Heart right ventricle (tissue), 16 donors: ENCODE measurements at regions not wholly inside any gene's neighbourhood (a gene's known extent, or its start where the extent isn't known, plus 50 kb on each side); places are given as distances from the start of the nearest gene placed in this dataset.
"Not testable (repeated sequence)": the region's sequence is repeated elsewhere in the genome, so short reads cannot be mapped to it uniquely, and the experiment has no call there.

Experiments
- ATAC-seq, 8 donors: fragments of 200-7000 bp; cut with Tn5 transposase; one replicate each; pipeline ENCODE4 v1.9.1; 2020; ENCODE audit warnings: mild to moderate bottlenecking in 8 of 8, moderate library complexity in 8 of 8, moderate number of reproducible peaks in 1 of 8
- DNase-seq, 2 donors: peaks; one replicate each; pipeline ENCODE4 v3.0.0-alpha.2; 2020
- H3K27ac ChIP-seq, 10 donors: fragments of 200-600 bp; sonication (generic) in 2 of 10; one replicate each; pipeline versions ENCODE4 v1.5.0 to v1.8.0; 2020 to 2022; ENCODE audit warnings: mild to moderate bottlenecking in 3 of 10
- H3K27me3 ChIP-seq, 7 donors: fragments of 200-600 bp; one replicate each; pipeline ENCODE4 v1.8.0; 2021 to 2022; ENCODE audit warnings: mild to moderate bottlenecking in 2 of 7
- H3K36me3 ChIP-seq, 9 donors: fragments of 200-600 bp; sonication (generic) in 1 of 9; one replicate each; pipeline versions ENCODE4 v1.5.0 to v1.8.0; 2020 to 2022; ENCODE audit warnings: mild to moderate bottlenecking in 2 of 9
- H3K4me1 ChIP-seq, 9 donors: fragments of 200-600 bp; sonication (generic) in 1 of 9; one replicate each; pipeline versions ENCODE4 v1.5.0 to v1.8.0; 2020 to 2022; ENCODE audit warnings: mild to moderate bottlenecking in 4 of 9
- H3K4me3 ChIP-seq, 10 donors: fragments of 200-600 bp; sonication (generic) in 2 of 10; one replicate each; pipeline versions ENCODE4 v1.5.0 to v1.8.0; 2020 to 2022; ENCODE audit warnings: mild to moderate bottlenecking in 7 of 10, moderate library complexity in 2 of 10
- H3K9me3 ChIP-seq, 11 donors: fragments of 200-600 bp in 10 of 11; sonication (generic) in 2 of 11; one replicate each; pipeline versions ENCODE4 v1.5.0 to v1.8.0; 2013 to 2022; ENCODE audit warnings: mild to moderate bottlenecking in 2 of 11, control low read depth in 1 of 11, moderate library complexity in 1 of 11
- WGBS, 2 donors: extraction: QIAGEN DNeasy Blood & Tissue Kit; methylation state at CpG; one replicate each; pipeline ENCODE4 v1.1.7; 2013; ENCODE audit warnings: inconsistent platforms in 1 of 2; 5-methylcytosine and 5-hydroxymethylcytosine counted together
- intact Hi-C, 10 donors: fragments of 100-400 bp; cut with DNase I; formaldehyde crosslinking; loops; one replicate each; pipeline versions ENCODE4 v1.11.1 to v1.14.2; 2022
- TF ChIP-seq, protein P1 (sequence below), 9 donors: fragments of 200-600 bp; sonication (generic) in 2 of 9; IDR thresholded peaks; one replicate each; pipeline versions ENCODE4 v1.5.0 to v1.8.0; 2021 to 2022; ENCODE audit warnings: antibody characterized with exemption in 9 of 9, mild to moderate bottlenecking in 5 of 9, moderate library complexity in 1 of 9
- donor health status: Arrhythmogenic right ventricular cardiomyopathy.
- donor health status: ischemic (EF 13 %, LVEDD 7.1; RV severe dilation, severe dysfunction).
- donor health status: healthy with polysubstance abuse.
- donor health status: DM: no; HTN: yes; CAD: no.
- donor health status: DM: no; HTN: no; CAD: no.
- donor health status: ischemic (EF 25% LVEDD 6.9; RV normal size, moderate dysfunction).
- donor health status: ischemic (EF 25% LVEDD 5.7; RV mildly dilated, moderate dysfunction).
- donor health status: healthy.
- donor health status: DM: yes; HTN: yes; CAD: no.
- donor health status: Ischemic cardiomyopathy.
- donor health status: ischemic (EF 35%, LVEDD 5.7; RV mildly dilated, moderate dysfunction).
- donor health status: nonischemic (EF 11% LVEDD 7.7; RV severe dilation, severe dysfunction).
- donor health status: DM: yes; HTN: yes; CAD: no.
- donor health status: PGD.
- donor health status: ischemic (EF 29% LVEDD 5.4; RV normal size, mild dysfunction).
- donor health status: nonischemic (EF 23%, LVEDD 6.1; RV moderate dilation, normal function).

DNA sequence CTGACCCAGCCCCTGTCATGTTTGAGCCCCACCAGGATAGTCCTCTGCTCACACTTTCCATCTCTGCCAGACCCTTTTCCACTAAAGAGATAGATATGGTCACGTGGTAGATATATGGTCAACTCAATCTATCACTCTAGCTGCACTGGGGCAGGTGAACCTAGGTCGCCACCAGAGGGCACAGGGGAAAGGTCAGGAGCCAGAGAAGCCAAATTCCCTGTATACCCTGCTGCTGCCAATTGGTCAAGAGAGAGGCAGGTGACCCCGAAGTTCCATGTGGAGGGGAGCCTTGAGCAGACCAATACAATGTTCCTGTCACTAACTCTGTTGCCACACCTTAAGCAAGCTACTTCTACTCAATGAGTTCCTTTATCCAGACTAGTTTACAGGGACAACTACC is 101.1 kb upstream of the GALNT18 start:
- intact Hi-C loops = no loop called here
- 71 to 74% methylated on average over 3 of the region's 3 CpGs for WGBS, 2 donors
- DNase-seq (no peak), ATAC-seq (no peak)
- Histone ChIP-seq H3K36me3 (no peaks in the 10 kb centered on the region), H3K27ac (no peak overlapping the region), H3K4me3 (no peak overlapping the region), H3K9me3 (peaks cover 0 to 22% (median 3%) of the 10 kb centered on the region in 11 donors), H3K4me1 (no peaks in the 10 kb centered on the region), H3K27me3 (peaks cover 0 to 2% (median 0%) of the 10 kb centered on the region in 7 donors)
- TF ChIP-seq, protein P1, sequence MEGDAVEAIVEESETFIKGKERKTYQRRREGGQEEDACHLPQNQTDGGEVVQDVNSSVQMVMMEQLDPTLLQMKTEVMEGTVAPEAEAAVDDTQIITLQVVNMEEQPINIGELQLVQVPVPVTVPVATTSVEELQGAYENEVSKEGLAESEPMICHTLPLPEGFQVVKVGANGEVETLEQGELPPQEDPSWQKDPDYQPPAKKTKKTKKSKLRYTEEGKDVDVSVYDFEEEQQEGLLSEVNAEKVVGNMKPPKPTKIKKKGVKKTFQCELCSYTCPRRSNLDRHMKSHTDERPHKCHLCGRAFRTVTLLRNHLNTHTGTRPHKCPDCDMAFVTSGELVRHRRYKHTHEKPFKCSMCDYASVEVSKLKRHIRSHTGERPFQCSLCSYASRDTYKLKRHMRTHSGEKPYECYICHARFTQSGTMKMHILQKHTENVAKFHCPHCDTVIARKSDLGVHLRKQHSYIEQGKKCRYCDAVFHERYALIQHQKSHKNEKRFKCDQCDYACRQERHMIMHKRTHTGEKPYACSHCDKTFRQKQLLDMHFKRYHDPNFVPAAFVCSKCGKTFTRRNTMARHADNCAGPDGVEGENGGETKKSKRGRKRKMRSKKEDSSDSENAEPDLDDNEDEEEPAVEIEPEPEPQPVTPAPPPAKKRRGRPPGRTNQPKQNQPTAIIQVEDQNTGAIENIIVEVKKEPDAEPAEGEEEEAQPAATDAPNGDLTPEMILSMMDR (IDR thresholded peaks at IDR 0.05) = no peak

DNA sequence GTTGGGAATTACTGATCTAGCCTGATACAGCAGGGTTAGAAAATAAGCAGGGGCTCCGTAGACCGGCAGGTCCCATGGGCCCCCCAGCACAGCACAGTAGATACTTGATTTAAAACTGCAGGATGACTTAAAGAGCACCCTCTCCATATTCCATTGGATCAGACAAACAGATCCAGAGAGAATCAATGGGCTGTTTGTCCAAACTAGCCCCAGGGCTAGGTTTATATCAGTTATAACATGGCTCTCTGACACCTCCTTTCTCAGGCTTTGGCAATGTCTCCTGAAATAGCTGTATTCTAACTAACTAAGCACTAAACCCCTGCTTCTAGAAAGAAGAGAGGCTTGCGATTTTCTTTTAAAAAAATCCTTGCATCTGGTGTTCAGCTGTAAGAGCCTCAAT is 100.4 kb upstream of the GALNT18 start:
- WGBS, 2 donors = 90 to 91% methylated on average over 3 of the region's 3 CpGs

GRCh38 chr11:11718511-11718910 is 96.7 kb upstream of the GALNT18 start:
- TF ChIP-seq, protein P1 (IDR thresholded peaks at IDR 0.05) = no peak
- Histone ChIP-seq H3K4me3 (no peak overlapping the region), H3K9me3 (peaks cover 0 to 51% (median 9%) of the 10 kb centered on the region in 11 donors), H3K27me3 (no peaks in the 10 kb centered on the region), H3K4me1 (no peaks in the 10 kb centered on the region), H3K27ac (no peak overlapping the region), H3K36me3 (no peaks in the 10 kb centered on the region)
- 76 to 80% methylated on average over 3 of the region's 3 CpGs for WGBS, 2 donors
- no peak for ATAC-seq
- intact Hi-C loops = no loop called here
- DNase-seq = no peak

More for the DNA sequence above, 100.4 kb upstream of the GALNT18 start:
- Histone ChIP-seq H3K27ac (no peak overlapping the region), H3K36me3 (no peaks in the 10 kb centered on the region), H3K27me3 (peaks cover 0 to 2% (median 0%) of the 10 kb centered on the region in 7 donors), H3K4me1 (no peaks in the 10 kb centered on the region), H3K9me3 (peaks cover 0 to 27% (median 6%) of the 10 kb centered on the region in 11 donors), H3K4me3 (no peak overlapping the region)
- DNase-seq (no peak), ATAC-seq (no peak)
- intact Hi-C loops = no loop called here
- TF ChIP-seq, protein P1 (IDR thresholded peaks at IDR 0.05) = no peak

DNA sequence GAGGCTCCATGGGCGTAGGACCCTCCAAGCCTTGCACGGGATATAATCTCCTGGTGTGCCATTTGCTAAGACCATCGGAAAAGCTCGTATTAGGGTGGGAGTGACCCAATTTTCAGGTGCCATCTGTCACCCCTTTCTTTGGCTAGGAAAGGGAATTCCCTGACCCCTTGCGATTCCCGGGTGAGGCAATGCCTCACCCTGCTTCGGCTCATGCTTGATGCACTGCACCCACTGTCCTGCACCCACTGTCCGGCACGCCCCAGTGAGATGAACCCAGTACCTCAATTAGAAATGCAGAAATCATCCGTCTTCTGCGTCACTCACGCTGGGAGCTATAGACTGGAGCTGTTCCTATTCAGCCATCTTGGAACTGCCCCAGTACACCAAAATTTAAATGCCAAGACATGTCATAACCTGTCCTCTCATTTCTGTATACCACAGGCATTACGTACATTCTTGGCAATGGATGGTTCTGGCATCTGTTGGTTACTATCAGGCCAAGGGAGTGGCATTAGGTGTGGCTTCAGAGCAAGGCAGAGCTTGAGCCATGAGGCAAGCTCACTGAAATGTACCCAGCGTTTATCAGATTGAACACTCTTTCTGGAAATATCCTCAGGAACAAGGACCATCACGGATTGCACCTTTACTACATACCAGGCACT is 95.4 kb upstream of the GALNT18 start:
- Histone ChIP-seq H3K9me3 (peaks cover 0 to 51% (median 9%) of the 10 kb centered on the region in 11 donors), H3K27ac (no peak overlapping the region), H3K4me1 (no peaks in the 10 kb centered on the region), H3K36me3 (no peaks in the 10 kb centered on the region), H3K27me3 (no peaks in the 10 kb centered on the region), H3K4me3 (no peak overlapping the region)
- no peak for ATAC-seq
- TF ChIP-seq, protein P1 (IDR thresholded peaks at IDR 0.05) = no peak
- intact Hi-C loops = no loop called here
- WGBS, 2 donors = 95 to 97% methylated on average over 15 of the region's 15 CpGs
- DNase-seq = no peak

- intact Hi-C loops, DNase-seq, ATAC-seq, H3K27me3 ChIP-seq, H3K27ac ChIP-seq, H3K4me1 ChIP-seq, H3K4me3 ChIP-seq, H3K36me3 ChIP-seq: not testable (repeated sequence)
- H3K9me3 ChIP-seq = peaks cover 0 to 30% (median 0%) of the 10 kb centered on the region in 11 donors
- WGBS, 2 donors = 61 to 63% methylated on average over 1 of the region's 1 CpG
Observed at GRCh38 chr11:11715075-11715474, 93.3 kb upstream of the GALNT18 start.
